Esophagus muscularis mucosa (tissue), 3 donors: ENCODE measurements at regions not wholly inside any gene's neighbourhood (a gene's known extent, or its start where the extent isn't known, plus 50 kb on each side); places are given as distances from the start of the nearest gene placed in this dataset.

Source experiments
- POLR2A ChIP-seq: fragments of 450-650 bp; IDR thresholded peaks from one replicate; pipeline ENCODE4 v1.6.1; 2017; ENCODE audit warnings: antibody characterized with exemption, moderate library complexity, mild to moderate bottlenecking, low read depth
- POLR2AphosphoS5 ChIP-seq, 2 donors: sonication (generic); formaldehyde crosslinking; IDR thresholded peaks; one replicate each; pipeline ENCODE4 v1.6.1; 2017; ENCODE audit warnings: antibody characterized with exemption in 2 of 2
- TF ChIP-seq, protein P1 (sequence below), 3 experiments: fragments of 200-600 bp in 2 of 3; fragments of 450-650 bp in 1 of 3; sonication (generic) in 2 of 3; IDR thresholded peaks; one replicate each; pipeline ENCODE4 v1.5.1; 2017 to 2019; ENCODE audit warnings: antibody characterized with exemption in 3 of 3, mild to moderate bottlenecking in 2 of 3, moderate library complexity in 1 of 3

- TF ChIP-seq POLR2A (no peak), POLR2AphosphoS5 (IDR thresholded peaks at IDR 0.05) (no peak)
- TF ChIP-seq, protein P1, sequence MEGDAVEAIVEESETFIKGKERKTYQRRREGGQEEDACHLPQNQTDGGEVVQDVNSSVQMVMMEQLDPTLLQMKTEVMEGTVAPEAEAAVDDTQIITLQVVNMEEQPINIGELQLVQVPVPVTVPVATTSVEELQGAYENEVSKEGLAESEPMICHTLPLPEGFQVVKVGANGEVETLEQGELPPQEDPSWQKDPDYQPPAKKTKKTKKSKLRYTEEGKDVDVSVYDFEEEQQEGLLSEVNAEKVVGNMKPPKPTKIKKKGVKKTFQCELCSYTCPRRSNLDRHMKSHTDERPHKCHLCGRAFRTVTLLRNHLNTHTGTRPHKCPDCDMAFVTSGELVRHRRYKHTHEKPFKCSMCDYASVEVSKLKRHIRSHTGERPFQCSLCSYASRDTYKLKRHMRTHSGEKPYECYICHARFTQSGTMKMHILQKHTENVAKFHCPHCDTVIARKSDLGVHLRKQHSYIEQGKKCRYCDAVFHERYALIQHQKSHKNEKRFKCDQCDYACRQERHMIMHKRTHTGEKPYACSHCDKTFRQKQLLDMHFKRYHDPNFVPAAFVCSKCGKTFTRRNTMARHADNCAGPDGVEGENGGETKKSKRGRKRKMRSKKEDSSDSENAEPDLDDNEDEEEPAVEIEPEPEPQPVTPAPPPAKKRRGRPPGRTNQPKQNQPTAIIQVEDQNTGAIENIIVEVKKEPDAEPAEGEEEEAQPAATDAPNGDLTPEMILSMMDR (IDR thresholded peaks at IDR 0.05) = no peak
These were observed 63.0 kb upstream of the ATP5PO start for GRCh38 chr21:33978585-33978984.
